MM.1S (cell line): ENCODE measurements at regions not wholly inside any gene's neighbourhood (a gene's known extent, or its start where the extent isn't known, plus 50 kb on each side); places are given as distances from the start of the nearest gene placed in this dataset.

Experiments
- CTCF ChIP-seq: fragments of 300-600 bp; sonication (generic); IDR thresholded peaks from 2 replicates; pipeline ENCODE4 v1.5.1; 2016; ENCODE audit warnings: antibody characterized with exemption, low read length, mixed read lengths
- EZH2phosphoT487 ChIP-seq: fragments of 300-600 bp; sonication (generic); IDR thresholded peaks from 2 replicates; pipeline ENCODE4 v1.6.1; 2018; ENCODE audit warnings: antibody characterized with exemption, low read length

- TF ChIP-seq CTCF (no peak), EZH2phosphoT487 (no peak)
Observed at GRCh38 chr10:88216976-88217375, 353.6 kb downstream of the PTEN start.
